A673 (cell line): ENCODE measurements at regions not wholly inside any gene's neighbourhood (a gene's known extent, or its start where the extent isn't known, plus 50 kb on each side); places are given as distances from the start of the nearest gene placed in this dataset.

Experiments used
- BruUV-seq: library from RNA; stranded (reverse); fragments of 400-500 nt; replicated peaks from 2 replicates; lab custom pipeline; 2021; lab: Mats Ljungman, UMichigan
- CTCF ChIA-PET: fragments of 300-600 bp; sonication (Branson Sonifier 250); formaldehyde crosslinking; loops from one replicate; lab custom pipeline; 2022; ENCODE audit warnings: antibody characterized with exemption; lab: Charles Lee
- POLR2A ChIA-PET: fragments of 300-600 bp; sonication (Branson Sonifier 250); formaldehyde crosslinking; loops from one replicate; lab custom pipeline; 2022; ENCODE audit warnings: antibody characterized with exemption; ENCODE audit not compliant: low non-redundant PET; lab: Charles Lee
- DNase-seq: peaks from one replicate; pipeline ENCODE4 v3.0.0-alpha.2; 2015; ENCODE audit warnings: low spot score
- H3K27ac ChIP-seq: fragments of 200-600 bp; sonication (generic); 2 replicates; pipeline ENCODE4 v1.5.1; 2016; ENCODE audit warnings: mixed run types, low read depth, mild to moderate bottlenecking, mixed read lengths, antibody characterized with exemption, low read length; ENCODE audit not compliant: poor library complexity, severe bottlenecking
- H3K27me3 ChIP-seq: fragments of 200-600 bp; sonication (generic); replicated peaks from 2 replicates; pipeline ENCODE4 v1.6.1; 2017; ENCODE audit warnings: mixed run types, low read depth, mild to moderate bottlenecking, mixed read lengths, antibody characterized with exemption, low read length; ENCODE audit not compliant: insufficient read depth, poor library complexity
- H3K36me3 ChIP-seq: fragments of 200-600 bp; sonication (generic); 2 replicates; pipeline ENCODE4 v1.6.1; 2016; ENCODE audit warnings: mixed run types, mild to moderate bottlenecking, mixed read lengths, antibody characterized with exemption, low read length; ENCODE audit not compliant: insufficient read depth, poor library complexity, severe bottlenecking
- H3K4me1 ChIP-seq: fragments of 200-600 bp; sonication (generic); 2 replicates; pipeline ENCODE4 v1.6.1; 2017; ENCODE audit warnings: mixed run types, mild to moderate bottlenecking, mixed read lengths, antibody characterized with exemption, low read length; ENCODE audit not compliant: insufficient read depth, poor library complexity, severe bottlenecking
- H3K4me3 ChIP-seq: fragments of 200-600 bp; sonication (generic); 2 replicates; pipeline ENCODE4 v1.5.1; 2016; ENCODE audit warnings: low read depth, mixed run types, mild to moderate bottlenecking, mixed read lengths, low read length; ENCODE audit not compliant: poor library complexity, severe bottlenecking
- H3K9me3 ChIP-seq: fragments of 200-600 bp; sonication (generic); 2 replicates; pipeline ENCODE4 v1.6.1; 2016; ENCODE audit warnings: mixed run types, low read depth, mild to moderate bottlenecking, mixed read lengths, antibody characterized with exemption, low read length; ENCODE audit not compliant: poor library complexity, severe bottlenecking
- CTCF ChIP-seq: fragments of 300-800, 200-600 bp; sonication (generic); conservative IDR thresholded peaks from 2 replicates; pipeline ENCODE4 v1.5.1; 2017; ENCODE audit warnings: low read depth, mild to moderate bottlenecking, antibody characterized with exemption, low read length, moderate library complexity, mixed read lengths
- EZH2 ChIP-seq: fragments of 200-600 bp; sonication (generic); IDR thresholded peaks from 2 replicates; pipeline ENCODE4 v1.6.1; 2017; ENCODE audit warnings: borderline replicate concordance, low read depth, mild to moderate bottlenecking, mixed read lengths, antibody characterized with exemption, low read length; ENCODE audit not compliant: poor library complexity, severe bottlenecking
- intact Hi-C: fragments of 100-400 bp; cut with micrococcal nuclease; formaldehyde crosslinking; loops from one replicate; pipeline ENCODE4 v1.10.0; 2022; ENCODE audit not compliant: unreplicated experiment

DNA sequence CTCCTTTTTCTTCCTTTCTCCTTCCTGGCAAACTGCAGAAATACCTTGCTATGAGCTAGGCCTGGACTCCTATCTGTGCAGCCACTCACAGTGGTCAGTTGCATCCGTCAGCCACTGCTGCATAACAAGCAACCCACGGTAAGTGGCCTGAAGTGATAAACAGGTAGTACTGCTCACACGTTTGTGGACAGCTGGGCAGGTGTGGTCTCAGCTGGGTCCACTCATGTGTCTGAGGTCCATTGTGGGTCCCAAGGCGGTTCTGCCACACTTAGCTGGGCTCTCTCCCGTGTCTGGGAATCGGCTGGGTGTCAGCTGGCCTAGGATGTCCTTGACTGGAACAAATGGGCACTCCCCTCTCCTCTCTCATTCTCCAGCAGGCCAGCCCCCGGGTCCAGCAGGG, 109.3 kb downstream of the BRD1 start:
- no peaks in the 10 kb centered on the region for H3K9me3 ChIP-seq
- no peaks in the 10 kb centered on the region for H3K36me3 ChIP-seq
- H3K27ac ChIP-seq, result no peak overlapping the region
- peaks cover 3% of the 10 kb centered on the region for H3K27me3 ChIP-seq
- intact Hi-C loops, result no loop called here
- ChIA-PET CTCF (no interaction called here), POLR2A (no interaction called here)
- no TSS peak for BruUV-seq
- DNase-seq, result no peak
- no peak for TF ChIP-seq EZH2
- TF ChIP-seq CTCF, result no peak
- H3K4me3 ChIP-seq, result no peak overlapping the region
- no peaks in the 10 kb centered on the region for H3K4me1 ChIP-seq

DNA sequence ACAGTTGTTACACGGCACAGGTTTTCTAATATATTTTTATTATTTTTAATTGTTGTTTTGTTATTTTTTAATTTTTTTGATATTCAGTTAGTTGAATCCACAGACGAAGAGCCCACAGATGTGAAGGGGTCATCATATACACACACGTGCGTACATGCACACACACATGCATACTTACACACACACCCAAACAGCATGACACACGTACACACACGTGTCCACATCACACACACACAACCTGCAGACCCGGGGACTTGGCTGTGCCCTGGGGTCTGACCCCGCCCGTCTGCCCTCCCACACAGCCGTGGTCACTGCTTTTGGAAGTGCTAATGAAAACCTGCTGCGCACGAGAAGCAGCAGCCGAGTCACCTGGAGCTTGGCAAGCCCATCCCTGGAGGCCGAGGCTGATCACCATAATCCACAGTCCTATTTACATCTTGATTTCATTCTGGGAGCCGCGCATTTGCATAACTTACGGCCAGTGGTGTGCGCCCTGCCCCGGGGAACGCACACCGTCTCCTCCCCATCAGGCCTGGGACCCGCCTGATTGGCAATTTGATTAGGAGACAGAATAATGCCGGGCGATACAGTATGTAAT, 110.3 kb downstream of the BRD1 start:
- Histone ChIP-seq H3K36me3 (no peaks in the 10 kb centered on the region), H3K27ac (no peak overlapping the region), H3K9me3 (no peaks in the 10 kb centered on the region), H3K4me3 (no peak overlapping the region), H3K4me1 (no peaks in the 10 kb centered on the region), H3K27me3 (peaks cover 9% of the 10 kb centered on the region)
- POLR2A ChIA-PET, result no interaction called here
- no peak for DNase-seq
- TF ChIP-seq EZH2, result no peak
- TF ChIP-seq CTCF, result no peak
- intact Hi-C loops, result no loop called here
- CTCF ChIA-PET, result no interaction called here
- no TSS peak for BruUV-seq

DNA sequence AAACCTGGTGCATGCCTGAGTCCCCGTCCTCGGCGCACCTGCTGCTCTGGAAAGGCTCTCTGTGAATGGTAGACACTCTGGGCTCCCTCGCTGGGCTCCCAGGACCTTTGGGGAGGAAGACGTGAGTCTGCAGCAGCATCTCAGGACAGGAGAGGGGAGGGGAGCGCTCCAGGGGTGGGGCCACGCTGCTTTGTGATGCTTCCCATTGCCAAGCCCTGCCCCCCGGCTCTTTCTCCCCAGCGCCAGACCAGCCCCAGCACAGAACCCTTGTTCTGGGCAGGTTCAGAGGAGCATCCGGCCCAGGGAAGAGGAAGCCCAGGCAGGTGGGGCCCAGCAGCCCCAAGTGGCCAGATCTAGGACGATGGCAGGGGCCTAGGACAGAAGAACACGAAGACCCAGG, 111.2 kb downstream of the BRD1 start:
- no peak overlapping the region for H3K4me3 ChIP-seq
- H3K27me3 ChIP-seq, result peaks cover 15% of the 10 kb centered on the region
- no TSS peak for BruUV-seq
- no peaks in the 10 kb centered on the region for H3K4me1 ChIP-seq
- H3K27ac ChIP-seq, result no peak overlapping the region
- ChIA-PET CTCF (no interaction called here), POLR2A (no interaction called here)
- no peaks in the 10 kb centered on the region for H3K9me3 ChIP-seq
- TF ChIP-seq EZH2 (no peak), CTCF (no peak)
- H3K36me3 ChIP-seq, result no peaks in the 10 kb centered on the region
- intact Hi-C loops, result no loop called here
- no peak for DNase-seq
